Ectodermal cell (in vitro differentiated cells): ENCODE measurements at regions not wholly inside any gene's neighbourhood (a gene's known extent, or its start where the extent isn't known, plus 50 kb on each side); places are given as distances from the start of the nearest gene placed in this dataset.

Experiments
- H3K27ac ChIP-seq: 2 replicates; pipeline ENCODE4 v1.7.0; 2013; ENCODE audit warnings: mild to moderate bottlenecking, low read depth, low read length; ENCODE audit not compliant: insufficient read depth, poor library complexity, severe bottlenecking
- H3K27me3 ChIP-seq: 2 replicates; pipeline ENCODE4 v1.7.0; 2013; ENCODE audit warnings: mild to moderate bottlenecking, low read length; ENCODE audit not compliant: insufficient read depth, control insufficient read depth, poor library complexity, severe bottlenecking
- H3K36me3 ChIP-seq: one replicate; pipeline ENCODE4 v1.7.0; 2013; ENCODE audit warnings: low read length; ENCODE audit not compliant: control insufficient read depth, insufficient read depth
- H3K4me1 ChIP-seq: one replicate; pipeline ENCODE4 v1.7.0; 2013; ENCODE audit warnings: low read length; ENCODE audit not compliant: control insufficient read depth, insufficient read depth
- H3K4me3 ChIP-seq: 2 replicates; pipeline ENCODE4 v1.7.0; 2013; ENCODE audit warnings: low read depth, low read length, control low read depth; ENCODE audit not compliant: insufficient read depth
- H3K9me3 ChIP-seq: 2 replicates; pipeline ENCODE4 v1.7.0; 2013; ENCODE audit warnings: mild to moderate bottlenecking, low read length, moderate library complexity; ENCODE audit not compliant: control insufficient read depth
- WGBS, 2 experiments: methylation state at CpG; one replicate each; pipeline ENCODE4 v1.1.7; 2013; ENCODE audit warnings: missing lambda C conversion rate in 2 of 2; 5-methylcytosine and 5-hydroxymethylcytosine counted together

DNA sequence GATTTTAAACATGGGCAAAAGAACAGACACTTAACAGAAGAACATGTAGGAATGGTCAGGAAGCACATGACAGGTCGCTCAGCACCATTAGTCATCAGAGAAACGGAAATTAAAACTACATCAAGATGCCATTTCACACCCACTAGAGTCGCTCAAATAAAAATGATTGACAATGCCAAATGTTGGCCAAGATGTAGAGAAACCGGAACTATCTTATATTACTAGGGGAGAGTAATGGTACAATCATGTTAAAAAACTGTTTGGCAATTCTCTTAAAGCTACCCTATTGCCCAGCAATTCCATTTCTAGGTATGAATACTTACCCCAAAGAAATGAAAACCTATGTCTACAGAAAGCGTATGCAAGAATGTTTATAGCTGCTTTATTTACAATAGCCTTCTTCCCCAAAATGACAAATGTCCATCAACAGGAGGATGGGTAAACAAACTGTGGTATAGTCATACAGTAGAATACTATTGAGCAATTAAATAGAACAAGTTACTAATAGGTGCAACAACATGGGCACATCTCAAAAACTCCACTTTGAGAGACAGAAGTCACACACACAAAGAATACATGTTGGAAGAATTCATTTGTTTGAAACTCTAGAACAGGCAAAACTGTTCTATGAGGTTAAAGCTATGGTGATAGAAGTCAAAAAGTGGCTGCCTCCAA lies 92.8 kb downstream of the ETS2 start:
- WGBS, 2 experiments = 95 to 96% methylated on average over 4 to 5 of the region's 5 CpGs
- H3K27ac ChIP-seq = no peak overlapping the region
- H3K36me3 ChIP-seq = no peaks in the 10 kb centered on the region
- no peaks in the 10 kb centered on the region for H3K4me1 ChIP-seq
- H3K27me3 ChIP-seq = no peaks in the 10 kb centered on the region
- no peaks in the 10 kb centered on the region for H3K9me3 ChIP-seq
- no peak overlapping the region for H3K4me3 ChIP-seq

DNA sequence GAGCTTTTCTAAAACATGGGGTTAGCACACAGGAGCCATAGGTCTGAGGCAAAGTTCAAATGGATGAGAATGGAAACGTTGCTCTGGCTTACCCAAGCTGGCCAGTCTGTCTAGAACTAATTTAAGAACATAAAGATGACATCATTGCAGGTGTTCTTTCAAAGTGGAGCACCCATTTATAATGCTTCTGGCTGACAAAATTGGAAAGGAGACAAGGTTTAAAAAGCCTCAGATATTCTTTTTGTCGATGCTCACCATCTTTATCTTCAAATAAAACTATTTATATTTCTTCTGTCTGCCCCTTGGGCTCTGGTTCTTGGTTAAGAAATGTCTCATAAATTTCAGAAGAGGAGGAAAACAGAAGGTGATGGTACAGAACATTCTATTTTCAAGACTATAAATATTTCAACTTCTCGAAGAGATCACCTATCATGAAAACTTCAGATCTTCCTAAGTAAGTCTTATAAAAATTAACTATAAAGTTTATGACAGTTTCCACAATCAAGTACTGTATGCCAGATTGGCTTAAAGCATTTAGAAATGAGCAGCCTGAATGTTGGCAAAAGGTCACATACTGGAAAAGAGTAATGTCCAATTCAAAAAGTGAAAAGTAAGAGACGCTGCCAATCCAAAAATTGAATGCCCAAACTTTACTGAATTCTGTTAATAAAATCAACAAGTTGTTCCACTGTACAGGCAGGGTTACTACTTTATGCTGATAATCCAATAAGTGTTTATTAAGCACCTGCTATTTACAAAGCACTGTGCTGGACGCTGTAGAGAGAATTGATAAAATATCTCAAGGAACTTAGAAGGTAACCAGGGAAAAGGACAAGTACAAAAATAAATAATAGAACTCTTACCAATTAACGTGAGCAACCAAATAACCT lies 92.0 kb downstream of the ETS2 start:
- no peak overlapping the region for H3K27ac ChIP-seq

DNA sequence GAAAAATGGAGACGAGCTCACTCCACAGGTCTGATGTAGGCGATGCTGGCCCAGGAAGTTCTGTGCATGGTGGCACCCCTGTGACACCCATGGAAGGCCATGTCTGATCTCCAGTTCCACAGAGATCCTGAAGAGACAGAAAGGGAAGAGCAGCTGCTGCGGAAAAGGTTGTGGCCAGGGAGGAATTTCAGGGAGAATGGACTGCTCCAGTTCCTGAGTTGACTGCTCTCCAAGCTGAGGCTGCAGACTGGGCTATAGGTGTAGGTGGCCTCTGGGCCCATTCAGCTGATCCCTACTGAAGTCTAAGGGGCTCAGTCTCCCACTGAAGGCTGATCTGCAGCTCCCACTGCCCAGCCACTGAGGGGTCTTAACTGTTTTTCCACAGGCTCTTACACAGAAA lies 89.2 kb downstream of the ETS2 start:
- Histone ChIP-seq H3K27ac (no peak overlapping the region), H3K9me3 (no peaks in the 10 kb centered on the region), H3K4me1 (no peaks in the 10 kb centered on the region), H3K4me3 (no peak overlapping the region), H3K27me3 (no peaks in the 10 kb centered on the region), H3K36me3 (no peaks in the 10 kb centered on the region)
- WGBS, 2 experiments = 93 to 98% methylated on average over 3 of the region's 3 CpGs

More for the DNA sequence above, 92.0 kb downstream of the ETS2 start:
- Histone ChIP-seq H3K27me3 (no peaks in the 10 kb centered on the region), H3K9me3 (no peaks in the 10 kb centered on the region), H3K4me3 (no peak overlapping the region), H3K4me1 (no peaks in the 10 kb centered on the region), H3K36me3 (no peaks in the 10 kb centered on the region)
- WGBS, 2 experiments = 86 to 87% methylated on average over 5 of the region's 6 CpGs

DNA sequence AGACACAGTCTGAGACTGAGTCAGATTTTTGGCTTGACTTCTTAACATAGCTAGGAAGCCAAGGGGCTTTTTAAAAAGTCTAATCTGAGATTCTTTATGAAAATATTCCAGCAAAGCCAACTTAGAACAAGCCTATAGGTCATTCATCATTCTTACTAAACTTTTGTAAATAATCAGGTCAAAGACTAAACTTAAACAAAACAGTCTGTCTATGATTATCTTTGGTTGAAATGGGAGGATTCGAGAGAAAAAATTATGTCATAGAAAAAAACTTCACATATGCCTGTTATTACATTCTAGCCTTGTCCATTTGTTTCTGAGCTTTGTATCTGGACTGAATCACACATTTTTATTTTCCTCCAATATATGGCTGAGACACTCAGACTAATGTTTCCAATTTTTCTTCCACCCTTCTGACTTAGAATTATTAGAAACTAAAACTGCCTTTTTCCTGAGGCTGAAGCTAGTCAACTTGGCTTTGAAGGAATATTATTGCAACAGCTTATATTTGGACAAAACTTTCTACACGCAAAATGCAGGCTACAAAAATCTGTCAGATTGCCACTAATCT lies 83.3 kb downstream of the ETS2 start:
- H3K27me3 ChIP-seq = no peaks in the 10 kb centered on the region
- peaks cover 3% of the 10 kb centered on the region for H3K9me3 ChIP-seq
- H3K27ac ChIP-seq = no peak overlapping the region
- no peaks in the 10 kb centered on the region for H3K4me1 ChIP-seq
- no peak overlapping the region for H3K4me3 ChIP-seq
- H3K36me3 ChIP-seq = peaks cover 4% of the 10 kb centered on the region
- WGBS, 2 experiments = 41 to 87% methylated on average over 1 to 2 of the region's 2 CpGs

DNA sequence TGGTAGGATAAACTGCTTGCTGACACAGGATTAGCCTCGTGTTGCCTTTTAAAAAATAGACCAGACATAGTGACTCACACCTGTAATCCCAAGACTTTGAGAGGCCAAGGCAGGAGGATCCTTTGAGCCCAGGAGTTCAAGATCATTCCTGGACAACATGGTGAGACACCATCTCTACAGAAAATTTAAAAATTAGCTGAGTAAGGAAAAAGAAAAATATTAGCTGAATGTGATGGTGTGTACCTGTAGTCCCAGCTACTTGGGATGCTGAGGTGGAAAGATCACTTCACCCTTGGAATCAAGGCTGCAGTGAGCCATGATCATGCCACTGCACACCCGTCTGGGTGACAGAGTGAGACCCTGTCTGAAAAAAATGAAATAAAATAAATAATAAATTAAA lies 82.0 kb downstream of the ETS2 start:
- H3K4me1 ChIP-seq = no peaks in the 10 kb centered on the region
- no peaks in the 10 kb centered on the region for H3K27me3 ChIP-seq
- no peak overlapping the region for H3K4me3 ChIP-seq
- peaks cover 4% of the 10 kb centered on the region for H3K36me3 ChIP-seq
- peaks cover 3% of the 10 kb centered on the region for H3K9me3 ChIP-seq
- WGBS, 2 experiments = 84 to 98% methylated on average over 1 of the region's 2 CpGs
- H3K27ac ChIP-seq = no peak overlapping the region

DNA sequence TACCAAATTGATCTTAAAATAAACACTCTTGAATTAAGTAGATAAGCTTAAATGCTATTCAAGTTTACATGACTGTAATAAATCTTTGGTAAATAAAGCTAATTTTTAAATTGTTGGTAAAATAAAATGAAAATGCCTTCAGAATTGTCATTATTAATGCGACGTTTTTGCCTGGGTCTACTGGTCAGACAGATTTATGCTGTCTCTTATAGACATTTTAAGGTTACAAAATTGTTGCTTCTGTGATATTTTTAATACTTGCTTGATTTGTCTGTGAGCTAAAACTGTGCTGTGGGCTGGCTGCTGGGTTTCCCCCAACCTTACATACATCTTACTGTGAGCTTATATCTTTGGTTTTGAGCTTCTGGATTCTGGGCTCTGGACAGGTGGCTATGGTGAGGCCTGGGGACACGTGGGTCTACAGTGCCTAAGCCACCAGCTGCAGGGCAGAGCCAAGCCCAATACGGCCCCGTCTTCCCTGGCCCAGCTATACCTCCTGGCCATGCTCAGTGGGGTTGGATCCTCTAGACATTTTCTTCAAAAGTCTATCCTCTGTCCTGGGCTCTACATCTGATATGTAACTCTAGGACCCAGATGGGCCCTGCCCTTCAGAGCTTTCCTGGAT lies 81.4 kb downstream of the ETS2 start:
- H3K27me3 ChIP-seq = no peaks in the 10 kb centered on the region
- no peak overlapping the region for H3K27ac ChIP-seq
- no peaks in the 10 kb centered on the region for H3K4me1 ChIP-seq
- H3K9me3 ChIP-seq = peaks cover 3% of the 10 kb centered on the region
- H3K4me3 ChIP-seq = no peak overlapping the region
- WGBS, 2 experiments = 93 to 94% methylated on average over 5 of the region's 5 CpGs
- peaks cover 4% of the 10 kb centered on the region for H3K36me3 ChIP-seq

DNA sequence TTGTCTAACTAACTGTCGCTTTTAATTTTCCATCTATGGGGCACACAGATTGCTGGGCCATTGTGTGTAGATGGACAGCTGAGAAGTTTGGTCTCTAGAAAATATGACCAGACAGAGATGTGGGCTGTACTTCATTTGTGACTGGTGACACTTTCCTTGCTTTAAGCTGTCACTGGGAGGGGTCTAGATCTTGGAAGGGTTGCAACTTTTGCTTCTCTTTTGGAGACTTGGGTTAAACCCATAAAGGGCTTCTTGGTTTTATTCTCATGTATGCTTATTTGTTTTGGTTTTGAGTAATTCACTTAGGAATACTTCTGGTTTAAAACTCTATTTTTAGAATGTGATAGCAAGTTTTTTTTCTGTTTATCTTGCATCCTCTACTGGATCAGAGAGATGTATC lies 80.2 kb downstream of the ETS2 start:
- no peak overlapping the region for H3K4me3 ChIP-seq
- no peaks in the 10 kb centered on the region for H3K4me1 ChIP-seq
- H3K9me3 ChIP-seq = peaks cover 3% of the 10 kb centered on the region
- no peak overlapping the region for H3K27ac ChIP-seq
- H3K27me3 ChIP-seq = no peaks in the 10 kb centered on the region
- WGBS, 2 experiments = 100% methylated on average over 1 of the region's 1 CpG
- H3K36me3 ChIP-seq = peaks cover 4% of the 10 kb centered on the region

DNA sequence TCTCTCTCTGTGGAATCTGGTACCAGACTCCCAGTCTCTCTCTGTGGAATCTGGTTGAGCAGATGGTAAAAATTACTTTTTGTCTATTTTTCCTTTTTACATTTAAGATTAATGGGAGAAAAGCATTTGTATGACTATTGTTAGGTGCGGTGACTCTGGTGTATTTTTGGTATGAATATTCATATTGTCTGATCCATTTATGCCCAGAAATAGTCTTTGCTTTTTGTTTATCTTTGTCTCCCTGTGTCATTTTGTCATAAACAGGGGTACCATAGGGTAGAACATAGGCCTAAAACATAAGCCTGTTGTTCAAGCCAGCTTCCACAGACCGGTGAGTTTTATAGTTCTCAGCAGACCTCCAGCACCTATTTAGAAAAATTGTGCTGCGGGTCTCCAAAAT lies 78.7 kb downstream of the ETS2 start:
- H3K4me1 ChIP-seq = no peaks in the 10 kb centered on the region
- H3K27me3 ChIP-seq = no peaks in the 10 kb centered on the region
- no peak overlapping the region for H3K27ac ChIP-seq
- H3K36me3 ChIP-seq = peaks cover 4% of the 10 kb centered on the region
- WGBS, 2 experiments = 79 to 81% methylated on average over 3 of the region's 3 CpGs
- peaks cover 3% of the 10 kb centered on the region for H3K9me3 ChIP-seq
- no peak overlapping the region for H3K4me3 ChIP-seq

DNA sequence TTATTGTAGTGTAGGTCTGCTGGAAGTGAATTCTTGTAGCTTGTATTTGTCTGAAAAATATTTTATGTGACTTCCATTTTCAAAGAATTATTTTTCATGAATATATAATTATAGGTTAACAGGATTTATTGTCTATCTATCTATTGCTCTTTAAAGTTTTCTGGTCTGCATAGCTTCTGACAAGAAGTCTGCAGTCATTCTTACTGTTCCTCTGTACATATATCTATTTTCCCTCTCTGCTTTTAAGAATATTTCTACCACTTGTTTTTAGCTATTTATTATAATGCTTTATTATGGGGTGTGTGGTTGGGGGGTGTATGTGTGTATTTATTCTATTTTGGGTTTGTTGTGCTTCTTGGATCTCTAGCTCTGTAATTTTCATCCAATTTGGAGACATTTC lies 77.4 kb downstream of the ETS2 start:
- no peaks in the 10 kb centered on the region for H3K27me3 ChIP-seq

DNA sequence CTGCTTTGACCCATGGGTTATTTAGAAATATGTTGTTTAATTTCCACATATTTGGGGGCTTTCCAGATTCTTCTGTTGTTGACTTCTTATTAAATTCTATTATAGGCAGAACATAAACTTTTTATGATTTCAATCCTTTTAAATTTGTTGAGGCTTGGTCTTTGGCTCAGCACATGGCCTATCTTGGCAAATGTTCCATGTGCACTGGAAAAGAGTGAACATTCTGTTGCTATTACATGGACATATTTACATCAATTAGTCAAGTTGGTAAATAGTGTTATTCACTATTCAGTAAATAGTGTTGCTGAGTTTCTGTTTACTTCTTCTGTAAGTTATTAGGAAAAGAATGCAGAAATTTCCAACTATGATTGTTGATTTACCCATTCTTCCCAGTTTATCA lies 75.4 kb downstream of the ETS2 start:
- no peaks in the 10 kb centered on the region for H3K36me3 ChIP-seq
- H3K27me3 ChIP-seq = no peaks in the 10 kb centered on the region
- no peaks in the 10 kb centered on the region for H3K9me3 ChIP-seq
- H3K4me3 ChIP-seq = no peak overlapping the region
- H3K27ac ChIP-seq = no peak overlapping the region
- H3K4me1 ChIP-seq = no peaks in the 10 kb centered on the region

More for the DNA sequence above, 77.4 kb downstream of the ETS2 start:
- no peaks in the 10 kb centered on the region for H3K4me1 ChIP-seq
- no peak overlapping the region for H3K4me3 ChIP-seq
- peaks cover 3% of the 10 kb centered on the region for H3K9me3 ChIP-seq
- H3K27ac ChIP-seq = no peak overlapping the region
- H3K36me3 ChIP-seq = peaks cover 4% of the 10 kb centered on the region
